H9 (cell line): ENCODE measurements at regions not wholly inside any gene's neighbourhood (a gene's known extent, or its start where the extent isn't known, plus 50 kb on each side); places are given as distances from the start of the nearest gene placed in this dataset.

Experiments used
- DNase-seq: peaks from one replicate; pipeline ENCODE4 v3.0.0-alpha.2; 2017
- H2AFZ ChIP-seq: one replicate; pipeline ENCODE4 v1.6.1; 2013; ENCODE audit warnings: mild to moderate bottlenecking, low read length, control low read depth, moderate library complexity
- H2AK5ac ChIP-seq: 2 replicates; pipeline ENCODE4 v1.6.1; 2013; ENCODE audit warnings: low read length, control low read depth, mixed read lengths; ENCODE audit not compliant: insufficient read length
- H2BK120ac ChIP-seq: one replicate; pipeline ENCODE4 v1.6.1; 2013; ENCODE audit warnings: low read depth, mild to moderate bottlenecking, low read length, control low read depth, inconsistent platforms; ENCODE audit not compliant: poor library complexity, severe bottlenecking
- H2BK12ac ChIP-seq: 2 replicates; pipeline ENCODE4 v1.6.1; 2013; ENCODE audit warnings: low read length, control low read depth, mixed read lengths, low read depth; ENCODE audit not compliant: insufficient read length
- H2BK15ac ChIP-seq: 2 replicates; pipeline ENCODE4 v1.6.1; 2013; ENCODE audit warnings: low read depth, low read length, control low read depth
- H2BK20ac ChIP-seq: one replicate; pipeline ENCODE4 v1.6.1; 2013; ENCODE audit warnings: low read depth, mild to moderate bottlenecking, low read length, control low read depth, inconsistent platforms; ENCODE audit not compliant: poor library complexity, severe bottlenecking
- H2BK5ac ChIP-seq: 2 replicates; pipeline ENCODE4 v1.6.1; 2013; ENCODE audit warnings: low read length, control low read depth, mixed read lengths; ENCODE audit not compliant: insufficient read length
- H3K14ac ChIP-seq: 2 replicates; pipeline ENCODE4 v1.6.1; 2013; ENCODE audit warnings: low read length, control low read depth; ENCODE audit not compliant: insufficient read depth
- H3K18ac ChIP-seq: 2 replicates; pipeline ENCODE4 v1.6.1; 2013; ENCODE audit warnings: low read depth, mild to moderate bottlenecking, mixed read lengths, low read length, control low read depth; ENCODE audit not compliant: insufficient read length
- H3K23ac ChIP-seq: 2 replicates; pipeline ENCODE4 v1.6.1; 2013; ENCODE audit warnings: low read length, control low read depth, mixed read lengths, low read depth; ENCODE audit not compliant: insufficient read length
- H3K23me2 ChIP-seq: 2 replicates; pipeline ENCODE4 v1.6.1; 2013; ENCODE audit warnings: low read depth, mild to moderate bottlenecking, mixed read lengths, low read length, control low read depth; ENCODE audit not compliant: insufficient read length, poor library complexity, severe bottlenecking
- H3K27ac ChIP-seq: 2 replicates; pipeline ENCODE4 v1.5.1; 2013; ENCODE audit warnings: low read length, control low read depth, mixed read lengths, low read depth; ENCODE audit not compliant: insufficient read length
- H3K27me3 ChIP-seq: 2 replicates; pipeline ENCODE4 v1.6.1; 2013; ENCODE audit warnings: low read length, control low read depth, inconsistent platforms; ENCODE audit not compliant: insufficient read depth
- H3K4ac ChIP-seq: 2 replicates; pipeline ENCODE4 v1.6.1; 2013; ENCODE audit warnings: low read depth, mild to moderate bottlenecking, control low read depth, inconsistent platforms, low read length, moderate library complexity
- H3K4me1 ChIP-seq: 2 replicates; pipeline ENCODE4 v1.6.1; 2013; ENCODE audit warnings: low read length, control low read depth, inconsistent platforms; ENCODE audit not compliant: insufficient read depth
- H3K4me2 ChIP-seq: 2 replicates; pipeline ENCODE4 v1.6.1; 2013; ENCODE audit warnings: low read length, control low read depth, mixed read lengths; ENCODE audit not compliant: insufficient read length, insufficient read depth
- H3K56ac ChIP-seq: 2 replicates; pipeline ENCODE4 v1.6.1; 2013; ENCODE audit warnings: low read depth, mild to moderate bottlenecking, mixed read lengths, low read length, control low read depth; ENCODE audit not compliant: insufficient read length
- H3K79me1 ChIP-seq: 2 replicates; pipeline ENCODE4 v1.6.1; 2013; ENCODE audit warnings: low read depth, mild to moderate bottlenecking, moderate library complexity, low read length, control low read depth, inconsistent platforms; ENCODE audit not compliant: insufficient read depth, poor library complexity, severe bottlenecking
- H3K79me2 ChIP-seq: 2 replicates; pipeline ENCODE4 v1.6.1; 2013; ENCODE audit warnings: low read length, control low read depth, inconsistent platforms; ENCODE audit not compliant: insufficient read depth
- H3K9ac ChIP-seq: 2 replicates; pipeline ENCODE4 v1.6.1; 2013; ENCODE audit warnings: low read length, control low read depth, mixed read lengths; ENCODE audit not compliant: insufficient read length; ENCODE audit errors: extremely low read depth
- H3K9me3 ChIP-seq: one replicate; pipeline ENCODE4 v1.6.1; 2013; ENCODE audit warnings: low read depth, low read length, inconsistent platforms; ENCODE audit not compliant: control insufficient read depth
- H3T11ph ChIP-seq: one replicate; pipeline ENCODE4 v1.6.1; 2013; ENCODE audit warnings: mild to moderate bottlenecking, low read length, control low read depth, inconsistent platforms
- H4K20me1 ChIP-seq: one replicate; pipeline ENCODE4 v1.6.1; 2013; ENCODE audit not compliant: control insufficient read depth, insufficient read length, insufficient read depth
- H4K5ac ChIP-seq: 2 replicates; pipeline ENCODE4 v1.6.1; 2013; ENCODE audit warnings: low read depth, mild to moderate bottlenecking, mixed read lengths, low read length, control low read depth; ENCODE audit not compliant: insufficient read length
- H4K8ac ChIP-seq: replicated peaks from 2 replicates; pipeline ENCODE4 v1.6.1; 2013; ENCODE audit warnings: low read length, control low read depth, mixed read lengths, low read depth; ENCODE audit not compliant: insufficient read length
- H4K91ac ChIP-seq: 2 replicates; pipeline ENCODE4 v1.6.1; 2013; ENCODE audit warnings: low read depth, mild to moderate bottlenecking, moderate library complexity, mixed read lengths, low read length, control low read depth; ENCODE audit not compliant: insufficient read length
- H3K27ac Mint-ChIP-seq, 3 experiments: 2 replicates in 2 of 3; 3 replicates in 1 of 3; pipeline ENCODE4 v1.8.0; 2020 to 2021; ENCODE audit warnings: mixed read lengths in 3 of 3, mild to moderate bottlenecking in 1 of 3, moderate library complexity in 1 of 3
- H3K27me3 Mint-ChIP-seq: 2 replicates; pipeline ENCODE4 v1.8.0; 2021; ENCODE audit warnings: low read depth, mild to moderate bottlenecking, moderate library complexity, mixed read lengths
- H3K36me3 Mint-ChIP-seq, 3 experiments: 2 replicates in 2 of 3; 3 replicates in 1 of 3; pipeline ENCODE4 v1.8.0; 2020 to 2021; ENCODE audit warnings: low read depth in 3 of 3, mixed read lengths in 3 of 3; ENCODE audit not compliant: insufficient read depth in 1 of 3
- H3K4me1 Mint-ChIP-seq, 2 experiments: 2 replicates each; pipeline ENCODE4 v1.8.0; 2020; ENCODE audit warnings: mixed read lengths in 2 of 2
- H3K4me3 Mint-ChIP-seq, 2 experiments: 2 replicates in 1 of 2; 3 replicates in 1 of 2; pipeline ENCODE4 v1.8.0; 2020 to 2021; ENCODE audit warnings: mild to moderate bottlenecking in 2 of 2, mixed read lengths in 2 of 2, moderate library complexity in 1 of 2
- H3K9me3 Mint-ChIP-seq, 2 experiments: 2 replicates in 1 of 2; 3 replicates in 1 of 2; pipeline ENCODE4 v1.8.0; 2020; ENCODE audit warnings: mild to moderate bottlenecking in 2 of 2, mixed read lengths in 2 of 2, moderate library complexity in 1 of 2
- CTCF ChIP-seq: fragments of 200-600 bp; sonication (generic); conservative IDR thresholded peaks from 3 replicates; pipeline ENCODE4 v1.8.0; 2021; ENCODE audit warnings: antibody characterized with exemption, mild to moderate bottlenecking
- WGBS: extraction: QIAGEN DNeasy Blood & Tissue Kit; methylation state at CpG from one replicate; pipeline ENCODE4 v1.1.7; 2013; ENCODE audit warnings: missing lambda C conversion rate, low lambda C conversion rate, mixed read lengths; ENCODE audit not compliant: insufficient read length; ENCODE audit errors: extremely low coverage; 5-methylcytosine and 5-hydroxymethylcytosine counted together

- no peaks in the 10 kb centered on the region for H3K9me3 ChIP-seq
- no peak overlapping the region for H3K56ac ChIP-seq
- no peaks in the 10 kb centered on the region for H4K20me1 ChIP-seq
- no peaks in the 10 kb centered on the region for H3K4me1 ChIP-seq
- no peak for DNase-seq
- TF ChIP-seq CTCF, result no peak
- no peak overlapping the region for H2BK5ac ChIP-seq
- Mint-ChIP-seq H3K4me3 (no peak overlapping the region), H3K27me3 (peaks cover 4% of the 10 kb centered on the region; the same call in 1 of the 2 replicates), H3K4me1 (no peaks in the 10 kb centered on the region), H3K36me3 (no peaks in the 10 kb centered on the region), H3K27ac (no peak overlapping the region), H3K9me3 (no peaks in the 10 kb centered on the region)
- no peak overlapping the region for H2AFZ ChIP-seq
- H3K4me2 ChIP-seq, result no peak overlapping the region
- H4K91ac ChIP-seq, result no peak overlapping the region
- no peak overlapping the region for H3K14ac ChIP-seq
- H4K5ac ChIP-seq, result no peak overlapping the region
- no peak overlapping the region for H3K18ac ChIP-seq
- H3K9ac ChIP-seq, result no peak overlapping the region
- H2BK20ac ChIP-seq, result no peak overlapping the region
- H3K79me1 ChIP-seq, result no peaks in the 10 kb centered on the region
- no peak overlapping the region for H3K27ac ChIP-seq
- H3T11ph ChIP-seq, result no peak overlapping the region
- H3K23me2 ChIP-seq, result no peaks in the 10 kb centered on the region
- H2BK12ac ChIP-seq, result no peak overlapping the region
- H2BK120ac ChIP-seq, result peak overlapping the region; percentile 25
- H3K23ac ChIP-seq, result no peak overlapping the region
- no peaks in the 10 kb centered on the region for H3K79me2 ChIP-seq
- WGBS, result no CpG with 5 or more reads among the region's 2 CpGs
- no peak overlapping the region for H4K8ac ChIP-seq
- no peak overlapping the region for H2BK15ac ChIP-seq
- no peak overlapping the region for H2AK5ac ChIP-seq
- H3K27me3 ChIP-seq, result no peaks in the 10 kb centered on the region
- no peak overlapping the region for H3K4ac ChIP-seq
Measured at GRCh38 chr5:169442403-169442874, 141.1 kb upstream of the SPDL1 start.
